Parathyroid adenoma (tissue), 2 donors: ENCODE measurements at regions not wholly inside any gene's neighbourhood (a gene's known extent, or its start where the extent isn't known, plus 50 kb on each side); places are given as distances from the start of the nearest gene placed in this dataset.
A peak's percentile ranks its signal among the peaks of the same experiment; 100 is the strongest.

Source experiments
- H2AFZ ChIP-seq: fragments of 300-600 bp; sonication (generic); one replicate; pipeline ENCODE4 v1.7.0; 2017; ENCODE audit warnings: antibody characterized with exemption, mild to moderate bottlenecking
- H3K27ac ChIP-seq: fragments of 300-600 bp; sonication (generic); one replicate; pipeline ENCODE4 v1.7.0; 2017
- H3K27me3 ChIP-seq: fragments of 300-600 bp; sonication (generic); one replicate; pipeline ENCODE4 v1.7.0; 2017; ENCODE audit warnings: low read length; ENCODE audit not compliant: control insufficient read depth, insufficient read depth
- H3K36me3 ChIP-seq: fragments of 300-600 bp; sonication (generic); one replicate; pipeline ENCODE4 v1.7.0; 2017; ENCODE audit warnings: low read length; ENCODE audit not compliant: control insufficient read depth, insufficient read depth
- H3K4me1 ChIP-seq: fragments of 300-600 bp; sonication (generic); one replicate; pipeline ENCODE4 v1.7.0; 2017; ENCODE audit warnings: control low read depth
- H3K4me2 ChIP-seq: fragments of 300-600 bp; sonication (generic); one replicate; pipeline ENCODE4 v1.7.0; 2017; ENCODE audit warnings: low read length
- H3K4me3 ChIP-seq: fragments of 300-600 bp; sonication (generic); one replicate; pipeline ENCODE4 v1.7.0; 2017; ENCODE audit warnings: low read depth, low read length
- H3K79me2 ChIP-seq: fragments of 300-600 bp; sonication (generic); one replicate; pipeline ENCODE4 v1.7.0; 2017; ENCODE audit warnings: control low read depth
- H3K9ac ChIP-seq: fragments of 300-600 bp; sonication (generic); one replicate; pipeline ENCODE4 v1.7.0; 2017; ENCODE audit warnings: mild to moderate bottlenecking
- H3K9me3 ChIP-seq: fragments of 300-600 bp; sonication (generic); one replicate; pipeline ENCODE4 v1.7.0; 2017; ENCODE audit warnings: low read length; ENCODE audit not compliant: control insufficient read depth
- CTCF ChIP-seq: fragments of 300-600 bp; sonication (generic); IDR thresholded peaks from one replicate; pipeline ENCODE4 v1.7.0; 2017; ENCODE audit warnings: antibody characterized with exemption, mild to moderate bottlenecking
- donor health status: primary hyperparathyroidism.

- H3K4me2 ChIP-seq: no peak overlapping the region
- H3K27ac ChIP-seq: no peak overlapping the region
- H3K36me3 ChIP-seq: no peaks in the 10 kb centered on the region
- TF ChIP-seq CTCF: no peak
- H3K79me2 ChIP-seq: no peaks in the 10 kb centered on the region
- no peak overlapping the region for H3K9ac ChIP-seq
- no peak overlapping the region for H2AFZ ChIP-seq
- no peak overlapping the region for H3K4me3 ChIP-seq
- H3K4me1 ChIP-seq: no peaks in the 10 kb centered on the region
- no peaks in the 10 kb centered on the region for H3K9me3 ChIP-seq
- no peaks in the 10 kb centered on the region for H3K27me3 ChIP-seq
Measured at GRCh38 chr10:4294271-4294670, 509.3 kb upstream of the KLF6 start.

GRCh38 chr10:4291990-4292389, 507.0 kb upstream of the KLF6 start:
- H3K4me2 ChIP-seq: no peak overlapping the region
- H3K9ac ChIP-seq: no peak overlapping the region
- no peak for TF ChIP-seq CTCF
- no peaks in the 10 kb centered on the region for H3K4me1 ChIP-seq
- H3K27ac ChIP-seq: no peak overlapping the region
- H3K4me3 ChIP-seq: no peak overlapping the region
- no peak overlapping the region for H2AFZ ChIP-seq
- H3K27me3 ChIP-seq: no peaks in the 10 kb centered on the region
- no peaks in the 10 kb centered on the region for H3K9me3 ChIP-seq
- no peaks in the 10 kb centered on the region for H3K79me2 ChIP-seq
- no peaks in the 10 kb centered on the region for H3K36me3 ChIP-seq

- Histone ChIP-seq H2AFZ (no peak overlapping the region), H3K36me3 (no peaks in the 10 kb centered on the region), H3K79me2 (no peaks in the 10 kb centered on the region), H3K4me3 (no peak overlapping the region), H3K4me2 (no peak overlapping the region), H3K27me3 (no peaks in the 10 kb centered on the region), H3K27ac (peak overlapping the region; percentile 59), H3K9ac (no peak overlapping the region), H3K9me3 (no peaks in the 10 kb centered on the region), H3K4me1 (no peaks in the 10 kb centered on the region)
- TF ChIP-seq CTCF: no peak
Measured at GRCh38 chr10:4285121-4285520, 500.1 kb upstream of the KLF6 start.

- Histone ChIP-seq H3K27me3 (no peaks in the 10 kb centered on the region), H3K9ac (no peak overlapping the region), H3K36me3 (no peaks in the 10 kb centered on the region), H3K4me3 (no peak overlapping the region), H2AFZ (no peak overlapping the region), H3K9me3 (no peaks in the 10 kb centered on the region), H3K4me2 (no peak overlapping the region), H3K4me1 (no peaks in the 10 kb centered on the region), H3K27ac (peak overlapping the region; percentile 59), H3K79me2 (no peaks in the 10 kb centered on the region)
- no peak for TF ChIP-seq CTCF
Measured at GRCh38 chr10:4283846-4284610, 499.0 kb upstream of the KLF6 start.

GRCh38 chr10:4282496-4282895, 497.5 kb upstream of the KLF6 start:
- no peak overlapping the region for H3K9ac ChIP-seq
- no peak overlapping the region for H3K27ac ChIP-seq
- H3K9me3 ChIP-seq: no peaks in the 10 kb centered on the region
- no peak overlapping the region for H3K4me3 ChIP-seq
- no peak overlapping the region for H3K4me2 ChIP-seq
- no peaks in the 10 kb centered on the region for H3K4me1 ChIP-seq
- no peaks in the 10 kb centered on the region for H3K79me2 ChIP-seq
- no peak overlapping the region for H2AFZ ChIP-seq
- no peaks in the 10 kb centered on the region for H3K27me3 ChIP-seq
- no peaks in the 10 kb centered on the region for H3K36me3 ChIP-seq
- no peak for TF ChIP-seq CTCF
